CD8-positive, alpha-beta memory T cell (primary cell): ENCODE measurements at regions not wholly inside any gene's neighbourhood (a gene's known extent, or its start where the extent isn't known, plus 50 kb on each side); places are given as distances from the start of the nearest gene placed in this dataset.

Experiments used
- CTCF ChIA-PET: fragments of 350-600 bp; sonication (Branson Sonifier 250); formaldehyde crosslinking; loops from one replicate; lab custom pipeline; 2021; ENCODE audit warnings: antibody characterized with exemption; lab: Charles Lee
- POLR2A ChIA-PET: fragments of 350-600 bp; sonication (Branson Sonifier 250); formaldehyde crosslinking; loops from one replicate; lab custom pipeline; 2021; ENCODE audit warnings: antibody characterized with exemption; lab: Charles Lee
- DNase-seq, 5 donors: peaks; one replicate each; pipeline versions ENCODE4 v3.0.0 to v3.0.0-alpha.2; 2020 to 2022; ENCODE audit warnings: mixed read lengths in 1 of 5
- H3K27ac ChIP-seq: one replicate; pipeline ENCODE4 v1.7.0; 2013; ENCODE audit warnings: low read depth, mild to moderate bottlenecking, low read length, moderate library complexity
- H3K27me3 ChIP-seq: 2 replicates; pipeline ENCODE4 v1.7.0; 2013; ENCODE audit warnings: low read length, mild to moderate bottlenecking; ENCODE audit not compliant: insufficient read depth, poor library complexity, severe bottlenecking
- H3K36me3 ChIP-seq: 2 replicates; pipeline ENCODE4 v1.7.0; 2013; ENCODE audit warnings: mild to moderate bottlenecking, low read length, moderate library complexity; ENCODE audit not compliant: insufficient read depth
- H3K4me1 ChIP-seq: 2 replicates; pipeline ENCODE4 v1.7.0; 2013; ENCODE audit warnings: mild to moderate bottlenecking, low read length, moderate library complexity; ENCODE audit not compliant: insufficient read depth
- H3K4me3 ChIP-seq: 2 replicates; pipeline ENCODE4 v1.7.0; 2013; ENCODE audit warnings: mild to moderate bottlenecking, low read length
- H3K9me3 ChIP-seq: 2 replicates; pipeline ENCODE4 v1.7.0; 2013; ENCODE audit warnings: mild to moderate bottlenecking, low read length
- H3K27ac Mint-ChIP-seq, 8 donors: one replicate each; pipeline ENCODE4 v1.8.0; 2020 to 2021; ENCODE audit warnings: mixed read lengths in 8 of 8, mild to moderate bottlenecking in 6 of 8, inconsistent platforms in 3 of 8, moderate library complexity in 3 of 8
- H3K27me3 Mint-ChIP-seq, 2 donors: one replicate each; pipeline ENCODE4 v1.8.0; 2020 to 2021; ENCODE audit warnings: mixed read lengths in 2 of 2, mild to moderate bottlenecking in 1 of 2, moderate library complexity in 1 of 2
- H3K36me3 Mint-ChIP-seq, 3 donors: one replicate each; pipeline ENCODE4 v1.8.0; 2020 to 2021; ENCODE audit warnings: mixed read lengths in 3 of 3, inconsistent platforms in 1 of 3, mild to moderate bottlenecking in 1 of 3
- H3K4me1 Mint-ChIP-seq, 3 donors: one replicate each; pipeline ENCODE4 v1.8.0; 2020 to 2021; ENCODE audit warnings: mixed read lengths in 3 of 3, inconsistent platforms in 1 of 3, mild to moderate bottlenecking in 1 of 3
- H3K4me3 Mint-ChIP-seq, 7 donors: one replicate each; pipeline ENCODE4 v1.8.0; 2020 to 2021; ENCODE audit warnings: mixed read lengths in 7 of 7, mild to moderate bottlenecking in 6 of 7, moderate library complexity in 4 of 7, inconsistent platforms in 2 of 7
- H3K9me3 Mint-ChIP-seq, 5 donors: one replicate each; pipeline ENCODE4 v1.8.0; 2020 to 2022; ENCODE audit warnings: mixed read lengths in 5 of 5, mild to moderate bottlenecking in 3 of 5, moderate library complexity in 2 of 5, inconsistent platforms in 1 of 5

GRCh38 chr13:74000876-74001275 lies 133.3 kb downstream of the KLF12 start:
- Histone ChIP-seq H3K4me1 (peaks cover 25% of the 10 kb centered on the region), H3K36me3 (no peaks in the 10 kb centered on the region), H3K27me3 (no peaks in the 10 kb centered on the region), H3K27ac (no peak overlapping the region), H3K9me3 (no peaks in the 10 kb centered on the region), H3K4me3 (no peak overlapping the region)
- POLR2A ChIA-PET = no interaction called here
- peaks cover 73 to 94% (median 92%) of the 10 kb centered on the region in 3 donors for H3K4me1 Mint-ChIP-seq
- no peak overlapping the region for H3K27ac Mint-ChIP-seq
- no peak for DNase-seq
- H3K9me3 Mint-ChIP-seq = no peaks in the 10 kb centered on the region
- no peaks in the 10 kb centered on the region for H3K27me3 Mint-ChIP-seq
- peaks cover 0 to 3% (median 2%) of the 10 kb centered on the region in 3 donors for H3K36me3 Mint-ChIP-seq
- CTCF ChIA-PET = interaction anchor here (1.1 to 1.7 kb wide), 2 partner anchors 9 to 32 kb away, joined by 3 to 5 read pairs; no protein-coding TSS in a partner anchor
- H3K4me3 Mint-ChIP-seq = no peak overlapping the region

- Mint-ChIP-seq H3K4me1 (peaks cover 72 to 94% (median 91%) of the 10 kb centered on the region in 3 donors), H3K27ac (peak overlapping the region in 6 of 8 donors; percentile 6 to 71 (median 56)), H3K27me3 (no peaks in the 10 kb centered on the region), H3K4me3 (peak overlapping the region in 1 of 7 donors; percentile 17), H3K36me3 (peaks cover 7 to 19% (median 9%) of the 10 kb centered on the region in 3 donors), H3K9me3 (no peaks in the 10 kb centered on the region)
- Histone ChIP-seq H3K27me3 (no peaks in the 10 kb centered on the region), H3K9me3 (no peaks in the 10 kb centered on the region), H3K36me3 (no peaks in the 10 kb centered on the region), H3K27ac (no peak overlapping the region), H3K4me3 (no peak overlapping the region), H3K4me1 (peaks cover 22% of the 10 kb centered on the region)
- peak in 1 of 5 donors; percentile 14 for DNase-seq
- ChIA-PET POLR2A (no interaction called here), CTCF (interaction anchor here (1.8 kb wide), 1 partner anchor 13 kb away, joined by 4 read pairs; no protein-coding TSS in a partner anchor)
These were observed 135.6 kb downstream of the KLF12 start for GRCh38 chr13:73998631-73999030.

GRCh38 chr13:73997964-73998363 lies 136.2 kb downstream of the KLF12 start:
- H3K27me3 Mint-ChIP-seq = no peaks in the 10 kb centered on the region
- no peaks in the 10 kb centered on the region for H3K27me3 ChIP-seq
- H3K9me3 ChIP-seq = no peaks in the 10 kb centered on the region
- ChIA-PET POLR2A (no interaction called here), CTCF (no interaction called here)
- H3K27ac Mint-ChIP-seq = peak overlapping the region in 2 of 8 donors; percentile 57 to 71
- peaks cover 21% of the 10 kb centered on the region for H3K4me1 ChIP-seq
- no peak overlapping the region for H3K4me3 ChIP-seq
- no peaks in the 10 kb centered on the region for H3K9me3 Mint-ChIP-seq
- peaks cover 10 to 24% (median 12%) of the 10 kb centered on the region in 3 donors for H3K36me3 Mint-ChIP-seq
- H3K36me3 ChIP-seq = no peaks in the 10 kb centered on the region
- H3K27ac ChIP-seq = no peak overlapping the region
- peaks cover 68 to 89% (median 89%) of the 10 kb centered on the region in 3 donors for H3K4me1 Mint-ChIP-seq
- H3K4me3 Mint-ChIP-seq = no peak overlapping the region
- no peak for DNase-seq

GRCh38 chr13:73996569-73996968 lies 137.6 kb downstream of the KLF12 start:
- Histone ChIP-seq H3K4me1 (peaks cover 22% of the 10 kb centered on the region), H3K36me3 (no peaks in the 10 kb centered on the region), H3K4me3 (no peak overlapping the region), H3K9me3 (no peaks in the 10 kb centered on the region), H3K27ac (no peak overlapping the region), H3K27me3 (no peaks in the 10 kb centered on the region)
- Mint-ChIP-seq H3K4me3 (no peak overlapping the region), H3K9me3 (no peaks in the 10 kb centered on the region), H3K27ac (peak overlapping the region in 2 of 8 donors; percentile 25), H3K4me1 (peaks cover 71 to 87% (median 86%) of the 10 kb centered on the region in 3 donors), H3K27me3 (no peaks in the 10 kb centered on the region), H3K36me3 (peaks cover 12 to 36% (median 17%) of the 10 kb centered on the region in 3 donors)
- POLR2A ChIA-PET = interaction anchor here (0.6 kb wide), 1 partner anchor 51 kb away, joined by 3 read pairs; no protein-coding TSS in a partner anchor
- DNase-seq = no peak
- CTCF ChIA-PET = no interaction called here

GRCh38 chr13:73995736-73996135 lies 138.5 kb downstream of the KLF12 start:
- Histone ChIP-seq H3K4me1 (peaks cover 24% of the 10 kb centered on the region), H3K4me3 (no peak overlapping the region), H3K36me3 (no peaks in the 10 kb centered on the region), H3K9me3 (no peaks in the 10 kb centered on the region), H3K27me3 (no peaks in the 10 kb centered on the region), H3K27ac (no peak overlapping the region)
- ChIA-PET POLR2A (interaction anchor here (0.6 kb wide), 1 partner anchor 50 kb away, joined by 3 read pairs; no protein-coding TSS in a partner anchor), CTCF (no interaction called here)
- Mint-ChIP-seq H3K4me1 (peaks cover 73 to 87% (median 87%) of the 10 kb centered on the region in 3 donors), H3K9me3 (no peaks in the 10 kb centered on the region), H3K27me3 (no peaks in the 10 kb centered on the region), H3K4me3 (no peak overlapping the region), H3K27ac (peak overlapping the region in 2 of 8 donors; percentile 33 to 77), H3K36me3 (peaks cover 17 to 44% (median 17%) of the 10 kb centered on the region in 3 donors)
- DNase-seq = no peak

GRCh38 chr13:73993661-73994060 lies 140.5 kb downstream of the KLF12 start:
- no peak for DNase-seq
- H3K27ac ChIP-seq = no peak overlapping the region
- Mint-ChIP-seq H3K27ac (peak overlapping the region in 7 of 8 donors; percentile 2 to 65 (median 38)), H3K4me1 (peaks cover 70 to 84% (median 84%) of the 10 kb centered on the region in 3 donors), H3K27me3 (no peaks in the 10 kb centered on the region), H3K4me3 (no peak overlapping the region), H3K36me3 (peaks cover 17 to 44% (median 19%) of the 10 kb centered on the region in 3 donors), H3K9me3 (no peaks in the 10 kb centered on the region)
- ChIA-PET CTCF (interaction anchor here (1.0 kb wide), 1 partner anchor 8 kb away, joined by 3 read pairs; no protein-coding TSS in a partner anchor), POLR2A (no interaction called here)
- no peak overlapping the region for H3K4me3 ChIP-seq
- H3K9me3 ChIP-seq = no peaks in the 10 kb centered on the region
- H3K4me1 ChIP-seq = peaks cover 34% of the 10 kb centered on the region
- no peaks in the 10 kb centered on the region for H3K36me3 ChIP-seq
- no peaks in the 10 kb centered on the region for H3K27me3 ChIP-seq

GRCh38 chr13:73991884-73992283 lies 142.3 kb downstream of the KLF12 start:
- Histone ChIP-seq H3K36me3 (no peaks in the 10 kb centered on the region), H3K27ac (no peak overlapping the region), H3K4me1 (peaks cover 43% of the 10 kb centered on the region), H3K4me3 (no peak overlapping the region), H3K9me3 (no peaks in the 10 kb centered on the region), H3K27me3 (no peaks in the 10 kb centered on the region)
- H3K4me3 Mint-ChIP-seq = no peak overlapping the region
- H3K4me1 Mint-ChIP-seq = peaks cover 64 to 82% (median 81%) of the 10 kb centered on the region in 3 donors
- POLR2A ChIA-PET = no interaction called here
- CTCF ChIA-PET = interaction anchor here (1.1 kb wide), 1 partner anchor 8 kb away, joined by 5 read pairs; no protein-coding TSS in a partner anchor
- peaks cover 22 to 47% (median 26%) of the 10 kb centered on the region in 3 donors for H3K36me3 Mint-ChIP-seq
- H3K27ac Mint-ChIP-seq = peak overlapping the region in 2 of 8 donors; percentile 7 to 69
- no peaks in the 10 kb centered on the region for H3K27me3 Mint-ChIP-seq
- DNase-seq = no peak
- H3K9me3 Mint-ChIP-seq = no peaks in the 10 kb centered on the region

GRCh38 chr13:73991384-73991783 lies 142.8 kb downstream of the KLF12 start:
- no peak for DNase-seq
- Mint-ChIP-seq H3K4me3 (no peak overlapping the region), H3K36me3 (peaks cover 22 to 45% (median 23%) of the 10 kb centered on the region in 3 donors), H3K27me3 (no peaks in the 10 kb centered on the region), H3K27ac (peak overlapping the region in 3 of 8 donors; percentile 21 to 58 (median 56)), H3K9me3 (no peaks in the 10 kb centered on the region), H3K4me1 (peaks cover 64 to 82% (median 81%) of the 10 kb centered on the region in 3 donors)
- ChIA-PET CTCF (interaction anchor here (1.1 kb wide), 1 partner anchor 9 kb away, joined by 5 read pairs; no protein-coding TSS in a partner anchor), POLR2A (no interaction called here)
- H3K4me3 ChIP-seq = no peak overlapping the region
- H3K4me1 ChIP-seq = peaks cover 48% of the 10 kb centered on the region
- no peak overlapping the region for H3K27ac ChIP-seq
- no peaks in the 10 kb centered on the region for H3K36me3 ChIP-seq
- H3K27me3 ChIP-seq = no peaks in the 10 kb centered on the region
- no peaks in the 10 kb centered on the region for H3K9me3 ChIP-seq
